ENCODE measurements at regions not wholly inside any gene's neighbourhood (a gene's known extent, or its start where the extent isn't known, plus 50 kb on each side); places are given as distances from the start of the nearest gene placed in this dataset.

DNA sequence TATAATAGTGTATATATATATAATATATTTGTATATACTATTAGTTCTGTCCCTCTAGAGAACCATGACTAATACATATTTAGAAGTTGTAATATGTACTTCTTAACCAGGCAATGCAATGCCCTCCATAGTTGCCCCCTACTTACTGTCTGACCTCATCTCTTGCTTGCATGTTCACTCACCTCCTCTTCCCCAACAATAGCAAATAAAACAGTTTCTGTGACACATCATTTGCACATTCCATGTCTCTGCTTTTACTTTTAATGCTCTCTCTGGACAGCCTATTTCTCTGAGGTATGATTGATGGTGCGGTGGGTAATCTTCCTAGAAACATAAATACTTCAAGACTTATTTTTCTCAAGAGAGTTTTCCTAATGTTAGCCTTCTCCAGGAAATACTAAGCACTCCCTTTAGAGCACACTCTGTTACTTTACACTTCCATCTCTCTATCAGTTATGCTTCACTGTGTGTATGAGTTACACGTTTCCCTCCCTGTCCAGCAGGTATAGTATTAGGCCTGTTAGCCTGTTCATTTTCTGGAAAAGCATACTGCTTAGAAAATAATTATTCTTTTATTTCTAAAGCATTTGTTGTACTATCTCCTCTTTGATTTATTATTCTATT, 295.6 kb upstream of the LRATD1 start:
- ATAC-seq (ENCODE audit: insufficient read depth, low read depth), result no peak
- DNase-seq, result no peak
- H3K9me3 ChIP-seq (ENCODE audit: insufficient read depth, low read length, severe bottlenecking), result no peaks in the 10 kb centered on the region
- H3K4me3 ChIP-seq (ENCODE audit: low read depth in 1 of 2, low read length in 2 of 2), result no peak overlapping the region
- no peaks in the 10 kb centered on the region for H3K4me1 ChIP-seq (ENCODE audit: insufficient read depth, low read length)
- H3K79me2 ChIP-seq (ENCODE audit: insufficient read depth, low read length), result no peaks in the 10 kb centered on the region
- H3K9ac ChIP-seq (ENCODE audit: low read depth, low read length), result no peak overlapping the region
- TF ChIP-seq, protein P1, sequence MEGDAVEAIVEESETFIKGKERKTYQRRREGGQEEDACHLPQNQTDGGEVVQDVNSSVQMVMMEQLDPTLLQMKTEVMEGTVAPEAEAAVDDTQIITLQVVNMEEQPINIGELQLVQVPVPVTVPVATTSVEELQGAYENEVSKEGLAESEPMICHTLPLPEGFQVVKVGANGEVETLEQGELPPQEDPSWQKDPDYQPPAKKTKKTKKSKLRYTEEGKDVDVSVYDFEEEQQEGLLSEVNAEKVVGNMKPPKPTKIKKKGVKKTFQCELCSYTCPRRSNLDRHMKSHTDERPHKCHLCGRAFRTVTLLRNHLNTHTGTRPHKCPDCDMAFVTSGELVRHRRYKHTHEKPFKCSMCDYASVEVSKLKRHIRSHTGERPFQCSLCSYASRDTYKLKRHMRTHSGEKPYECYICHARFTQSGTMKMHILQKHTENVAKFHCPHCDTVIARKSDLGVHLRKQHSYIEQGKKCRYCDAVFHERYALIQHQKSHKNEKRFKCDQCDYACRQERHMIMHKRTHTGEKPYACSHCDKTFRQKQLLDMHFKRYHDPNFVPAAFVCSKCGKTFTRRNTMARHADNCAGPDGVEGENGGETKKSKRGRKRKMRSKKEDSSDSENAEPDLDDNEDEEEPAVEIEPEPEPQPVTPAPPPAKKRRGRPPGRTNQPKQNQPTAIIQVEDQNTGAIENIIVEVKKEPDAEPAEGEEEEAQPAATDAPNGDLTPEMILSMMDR (IDR thresholded peaks at IDR 0.05; ENCODE audit: borderline replicate concordance, extremely low read depth, low read length, poor library complexity, severe bottlenecking), result no peak
- TF ChIP-seq EZH2 (IDR thresholded peaks at IDR 0.05; ENCODE audit: borderline replicate concordance, low read depth, low read length, severe bottlenecking), result no peak
- no peaks in the 10 kb centered on the region for H3K36me3 ChIP-seq (ENCODE audit: insufficient read depth, low read length)
- no peak overlapping the region for H3K4me2 ChIP-seq (ENCODE audit: insufficient read depth, low read length)
- no peaks in the 10 kb centered on the region for H4K20me1 ChIP-seq (ENCODE audit: insufficient read depth, low read length)
- no peak overlapping the region for H2AFZ ChIP-seq (ENCODE audit: low read depth, low read length)
- H3K27me3 ChIP-seq (ENCODE audit: insufficient read depth, low read length, poor library complexity), result no peaks in the 10 kb centered on the region
- H3K27ac ChIP-seq (ENCODE audit: low read length), result no peak overlapping the region

GRCh38 chr2:14340703-14341102, 291.8 kb upstream of the LRATD1 start:
- no peak for ATAC-seq (ENCODE audit: insufficient read depth, low read depth)
- Histone ChIP-seq H3K4me1 (ENCODE audit: insufficient read depth, low read length) (no peaks in the 10 kb centered on the region), H3K27me3 (ENCODE audit: insufficient read depth, low read length, poor library complexity) (no peaks in the 10 kb centered on the region), H3K4me3 (ENCODE audit: low read depth in 1 of 2, low read length in 2 of 2) (no peak overlapping the region), H3K36me3 (ENCODE audit: insufficient read depth, low read length) (no peaks in the 10 kb centered on the region), H3K9ac (ENCODE audit: low read depth, low read length) (no peak overlapping the region), H4K20me1 (ENCODE audit: insufficient read depth, low read length) (no peaks in the 10 kb centered on the region), H3K9me3 (ENCODE audit: insufficient read depth, low read length, severe bottlenecking) (no peaks in the 10 kb centered on the region), H3K79me2 (ENCODE audit: insufficient read depth, low read length) (no peaks in the 10 kb centered on the region), H2AFZ (ENCODE audit: low read depth, low read length) (no peak overlapping the region), H3K4me2 (ENCODE audit: insufficient read depth, low read length) (no peak overlapping the region), H3K27ac (ENCODE audit: low read length) (no peak overlapping the region)
- no peak for DNase-seq
- TF ChIP-seq EZH2 (IDR thresholded peaks at IDR 0.05; ENCODE audit: borderline replicate concordance, low read depth, low read length, severe bottlenecking), result no peak
- TF ChIP-seq, protein P1 (IDR thresholded peaks at IDR 0.05; ENCODE audit: borderline replicate concordance, extremely low read depth, low read length, poor library complexity, severe bottlenecking), result no peak

- H3K4me3 ChIP-seq (ENCODE audit: low read depth in 1 of 2, low read length in 2 of 2), result no peak overlapping the region
- H3K9me3 ChIP-seq (ENCODE audit: insufficient read depth, low read length, severe bottlenecking), result no peaks in the 10 kb centered on the region
- H3K9ac ChIP-seq (ENCODE audit: low read depth, low read length), result no peak overlapping the region
- TF ChIP-seq, protein P1 (IDR thresholded peaks at IDR 0.05; ENCODE audit: borderline replicate concordance, extremely low read depth, low read length, poor library complexity, severe bottlenecking), result no peak
- TF ChIP-seq EZH2 (IDR thresholded peaks at IDR 0.05; ENCODE audit: borderline replicate concordance, low read depth, low read length, severe bottlenecking), result no peak
- no peak for ATAC-seq (ENCODE audit: insufficient read depth, low read depth)
- H3K36me3 ChIP-seq (ENCODE audit: insufficient read depth, low read length), result no peaks in the 10 kb centered on the region
- DNase-seq, result no peak
- H4K20me1 ChIP-seq (ENCODE audit: insufficient read depth, low read length), result no peaks in the 10 kb centered on the region
- no peaks in the 10 kb centered on the region for H3K27me3 ChIP-seq (ENCODE audit: insufficient read depth, low read length, poor library complexity)
- H2AFZ ChIP-seq (ENCODE audit: low read depth, low read length), result no peak overlapping the region; the same call in 1 of the 2 replicates
- no peaks in the 10 kb centered on the region for H3K4me1 ChIP-seq (ENCODE audit: insufficient read depth, low read length)
- H3K4me2 ChIP-seq (ENCODE audit: insufficient read depth, low read length), result no peak overlapping the region
- no peaks in the 10 kb centered on the region for H3K79me2 ChIP-seq (ENCODE audit: insufficient read depth, low read length)
- H3K27ac ChIP-seq (ENCODE audit: low read length), result no peak overlapping the region
These were observed 290.2 kb upstream of the LRATD1 start for GRCh38 chr2:14342313-14342712.
